Neural cell (in vitro differentiated cells): ENCODE measurements at regions not wholly inside any gene's neighbourhood (a gene's known extent, or its start where the extent isn't known, plus 50 kb on each side); places are given as distances from the start of the nearest gene placed in this dataset.

Experiments used
- CTCF ChIP-seq: fragments of 450-650 bp; IDR thresholded peaks from 2 replicates; pipeline ENCODE4 v1.5.1; 2014; ENCODE audit warnings: antibody characterized with exemption, mild to moderate bottlenecking, moderate library complexity; ENCODE audit not compliant: poor library complexity, severe bottlenecking
- EP300 ChIP-seq: fragments of 450-650 bp; conservative IDR thresholded peaks from 2 replicates; pipeline ENCODE4 v1.6.1; 2014; ENCODE audit warnings: antibody characterized with exemption, mild to moderate bottlenecking, moderate library complexity; ENCODE audit not compliant: poor library complexity, severe bottlenecking
- EZH2 ChIP-seq: fragments of 200-600, 300-800 bp; shearing (Covaris generic), sonication (generic); IDR thresholded peaks from 2 replicates; pipeline ENCODE4 v1.6.1; 2014; ENCODE audit warnings: antibody characterized with exemption, low read length, borderline replicate concordance, mild to moderate bottlenecking; ENCODE audit not compliant: insufficient read depth, poor library complexity, severe bottlenecking
- MXI1 ChIP-seq: fragments of 450-650 bp; conservative IDR thresholded peaks from 2 replicates; pipeline ENCODE4 v1.6.1; 2014; ENCODE audit warnings: antibody characterized with exemption, mild to moderate bottlenecking; ENCODE audit not compliant: poor library complexity, severe bottlenecking
- POLR2AphosphoS5 ChIP-seq: IDR thresholded peaks from 2 replicates; pipeline ENCODE4 v1.6.1; 2012
- REST ChIP-seq: IDR thresholded peaks from 2 replicates; pipeline ENCODE4 v1.6.1; 2012; ENCODE audit warnings: borderline replicate concordance
- SMC3 ChIP-seq: fragments of 450-650 bp; conservative IDR thresholded peaks from 2 replicates; pipeline ENCODE4 v1.6.1; 2014; ENCODE audit warnings: antibody characterized with exemption, mild to moderate bottlenecking, moderate library complexity; ENCODE audit not compliant: poor library complexity
- TAF1 ChIP-seq: IDR thresholded peaks from 2 replicates; pipeline ENCODE4 v1.6.1; 2012; ENCODE audit warnings: low read depth

DNA sequence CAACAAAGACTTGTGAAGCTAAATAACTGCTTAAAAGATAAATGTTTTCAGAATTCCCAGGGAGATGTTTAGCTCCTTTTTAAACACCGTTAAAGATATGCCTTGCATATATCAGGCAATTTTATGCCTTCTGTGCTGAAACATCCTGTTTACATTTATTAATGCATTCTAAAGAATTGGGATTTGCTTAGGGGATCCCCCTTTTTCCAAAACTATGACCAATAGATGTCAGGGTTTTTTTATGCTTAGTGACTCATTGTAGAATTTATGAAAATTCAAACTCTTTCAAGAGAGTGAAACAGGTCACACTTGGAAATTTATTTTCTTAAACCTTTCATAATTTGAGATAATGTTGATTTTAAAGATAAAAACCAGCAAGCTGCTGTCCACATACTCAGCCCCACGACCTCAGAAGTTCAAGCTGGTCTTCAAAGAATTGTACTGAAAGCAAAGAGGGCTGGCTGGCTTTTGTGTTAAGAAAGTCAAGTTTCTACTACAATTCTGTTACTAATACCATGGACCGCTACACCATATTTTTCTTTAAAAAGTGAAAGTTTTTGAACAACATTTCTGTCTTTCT is 411.8 kb downstream of the ETV1 start:
- TF ChIP-seq MXI1 (no peak), CTCF (no peak), SMC3 (no peak), EP300 (no peak), REST (no peak), POLR2AphosphoS5 (no peak), TAF1 (no peak), EZH2 (no peak)
